Mammary epithelial cell (primary cell): ENCODE measurements at regions not wholly inside any gene's neighbourhood (a gene's known extent, or its start where the extent isn't known, plus 50 kb on each side); places are given as distances from the start of the nearest gene placed in this dataset.

Experiments
- EZH2 ChIP-seq: IDR thresholded peaks from 2 replicates; pipeline ENCODE4 v1.6.1; 2012; ENCODE audit warnings: low read length, inconsistent platforms, borderline replicate concordance
- TF ChIP-seq, protein P1 (sequence below), 2 donors: IDR thresholded peaks in 1 of 2; conservative IDR thresholded peaks in 1 of 2; 2 replicates each; pipeline ENCODE4 v1.5.1; 2011 to 2012; ENCODE audit warnings: inconsistent platforms in 2 of 2, low read length in 2 of 2, mild to moderate bottlenecking in 2 of 2, control low read depth in 1 of 2, low read depth in 1 of 2; ENCODE audit not compliant: insufficient read depth in 1 of 2; ENCODE audit errors: extremely low read depth in 1 of 2

DNA sequence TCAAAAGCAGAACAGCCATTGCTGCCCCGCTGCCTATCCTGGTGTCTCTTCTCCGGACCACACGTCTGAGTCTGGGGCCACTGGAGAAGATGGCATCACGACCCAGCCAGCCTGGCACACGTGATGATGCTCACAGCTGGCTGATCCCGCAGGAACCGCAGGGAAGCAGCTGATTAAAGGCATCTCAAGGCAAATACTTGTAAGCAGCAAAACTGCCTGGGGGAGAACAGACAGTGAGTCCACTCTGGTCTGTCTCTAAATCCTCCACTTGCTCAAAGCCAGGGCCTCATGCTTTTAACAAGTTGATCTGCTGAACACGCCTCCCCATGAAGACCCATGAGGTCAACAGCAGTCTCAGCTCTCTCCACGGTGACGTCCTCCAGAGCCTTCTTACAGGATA, 108.6 kb downstream of the BRD1 start:
- TF ChIP-seq, protein P1, sequence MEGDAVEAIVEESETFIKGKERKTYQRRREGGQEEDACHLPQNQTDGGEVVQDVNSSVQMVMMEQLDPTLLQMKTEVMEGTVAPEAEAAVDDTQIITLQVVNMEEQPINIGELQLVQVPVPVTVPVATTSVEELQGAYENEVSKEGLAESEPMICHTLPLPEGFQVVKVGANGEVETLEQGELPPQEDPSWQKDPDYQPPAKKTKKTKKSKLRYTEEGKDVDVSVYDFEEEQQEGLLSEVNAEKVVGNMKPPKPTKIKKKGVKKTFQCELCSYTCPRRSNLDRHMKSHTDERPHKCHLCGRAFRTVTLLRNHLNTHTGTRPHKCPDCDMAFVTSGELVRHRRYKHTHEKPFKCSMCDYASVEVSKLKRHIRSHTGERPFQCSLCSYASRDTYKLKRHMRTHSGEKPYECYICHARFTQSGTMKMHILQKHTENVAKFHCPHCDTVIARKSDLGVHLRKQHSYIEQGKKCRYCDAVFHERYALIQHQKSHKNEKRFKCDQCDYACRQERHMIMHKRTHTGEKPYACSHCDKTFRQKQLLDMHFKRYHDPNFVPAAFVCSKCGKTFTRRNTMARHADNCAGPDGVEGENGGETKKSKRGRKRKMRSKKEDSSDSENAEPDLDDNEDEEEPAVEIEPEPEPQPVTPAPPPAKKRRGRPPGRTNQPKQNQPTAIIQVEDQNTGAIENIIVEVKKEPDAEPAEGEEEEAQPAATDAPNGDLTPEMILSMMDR (conservative IDR thresholded peaks at IDR 0.05 in 1 of 2, IDR thresholded peaks at IDR 0.05 in 1 of 2; ENCODE audit: extremely low read depth in 1 of 2, insufficient read depth in 1 of 2, low read depth in 1 of 2, low read length in 2 of 2): no peak
- TF ChIP-seq EZH2: no peak
